HL-60 (cell line): ENCODE measurements at regions not wholly inside any gene's neighbourhood (a gene's known extent, or its start where the extent isn't known, plus 50 kb on each side); places are given as distances from the start of the nearest gene placed in this dataset.

ENCODE experiments used
- DNase-seq, 2 experiments: peaks; one replicate each; pipeline ENCODE4 v3.0.0-alpha.2; 2010 to 2020; ENCODE audit warnings: low read depth in 1 of 2, low spot score in 1 of 2
- H3K27ac ChIP-seq: fragments of 250-450 bp; sonication (Bioruptor Pico); replicated peaks from 2 replicates; pipeline ENCODE4 v1.5.1; 2020; ENCODE audit warnings: mild to moderate bottlenecking, moderate library complexity
- H3K27me3 ChIP-seq: fragments of 250-450 bp; sonication (Bioruptor Pico); 2 replicates; pipeline ENCODE4 v1.5.1; 2021; ENCODE audit warnings: mild to moderate bottlenecking, moderate library complexity; ENCODE audit not compliant: insufficient read depth, poor library complexity, severe bottlenecking
- H3K4me3 ChIP-seq: replicated peaks from 2 replicates; pipeline ENCODE4 v1.5.1; 2011; ENCODE audit warnings: mild to moderate bottlenecking, control low read depth, low read length; ENCODE audit not compliant: insufficient read depth
- GABPA ChIP-seq: IDR thresholded peaks from 2 replicates; pipeline ENCODE4 v1.6.1; 2012; ENCODE audit warnings: low read depth
- POLR2AphosphoS5 ChIP-seq: IDR thresholded peaks from 2 replicates; pipeline ENCODE4 v1.6.1; 2012; ENCODE audit warnings: low read depth
- SPI1 ChIP-seq: IDR thresholded peaks from 2 replicates; pipeline ENCODE4 v1.6.1; 2012; ENCODE audit warnings: low read depth, mild to moderate bottlenecking, borderline replicate concordance
- TF ChIP-seq, protein P1 (sequence below): IDR thresholded peaks from 2 replicates; pipeline ENCODE4 v1.6.1; 2012; ENCODE audit warnings: low read depth; ENCODE audit not compliant: insufficient replicate concordance
- TF ChIP-seq, protein P2 (sequence below): IDR thresholded peaks from one replicate; pipeline ENCODE4 v1.5.1; 2011; ENCODE audit warnings: low read length, control low read depth, inconsistent platforms; ENCODE audit not compliant: insufficient read depth

DNA sequence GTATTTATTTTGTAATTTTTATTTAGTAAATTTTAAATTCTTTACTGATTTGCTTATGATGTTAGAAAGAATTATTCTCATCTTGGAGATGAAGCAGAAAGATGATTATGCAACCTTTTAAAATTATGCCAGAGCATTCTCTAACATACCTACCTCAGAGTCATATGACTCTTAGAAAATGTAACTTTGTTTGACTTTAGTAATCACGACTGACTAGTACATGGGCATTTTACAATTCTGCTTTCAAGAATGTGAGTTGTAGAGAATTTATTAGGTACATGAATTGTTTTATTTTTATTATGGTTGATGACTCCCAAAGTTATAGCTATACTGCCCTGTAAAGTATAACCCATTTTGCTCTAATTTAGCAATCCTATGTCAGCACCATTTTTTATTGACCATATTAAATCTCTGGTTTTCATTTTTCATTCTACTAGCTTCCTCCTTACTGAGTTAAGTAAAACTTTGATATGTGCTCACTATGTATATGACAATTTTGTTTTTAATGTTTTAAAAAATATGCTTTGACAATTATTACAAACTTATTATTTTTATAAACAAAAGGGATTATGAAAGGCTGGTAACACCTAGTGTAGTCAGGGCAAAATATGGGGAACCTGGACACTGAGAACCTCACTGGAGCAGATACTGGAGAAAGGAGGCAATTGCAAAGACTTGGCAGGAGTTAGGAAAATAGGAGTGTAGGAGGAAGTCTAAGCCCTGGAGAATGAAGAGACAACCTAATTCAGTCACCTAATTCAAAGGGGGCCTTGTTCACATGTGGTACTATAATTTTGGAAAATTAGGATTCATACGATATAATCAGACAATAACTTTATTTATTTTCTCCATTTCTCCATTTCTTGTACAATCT lies 249.7 kb upstream of the DAB2 start:
- Histone ChIP-seq H3K27ac (no peak overlapping the region), H3K4me3 (no peak overlapping the region), H3K27me3 (no peaks in the 10 kb centered on the region)
- no peak for DNase-seq
- TF ChIP-seq GABPA (no peak), SPI1 (no peak), POLR2AphosphoS5 (no peak)
- TF ChIP-seq, protein P1, sequence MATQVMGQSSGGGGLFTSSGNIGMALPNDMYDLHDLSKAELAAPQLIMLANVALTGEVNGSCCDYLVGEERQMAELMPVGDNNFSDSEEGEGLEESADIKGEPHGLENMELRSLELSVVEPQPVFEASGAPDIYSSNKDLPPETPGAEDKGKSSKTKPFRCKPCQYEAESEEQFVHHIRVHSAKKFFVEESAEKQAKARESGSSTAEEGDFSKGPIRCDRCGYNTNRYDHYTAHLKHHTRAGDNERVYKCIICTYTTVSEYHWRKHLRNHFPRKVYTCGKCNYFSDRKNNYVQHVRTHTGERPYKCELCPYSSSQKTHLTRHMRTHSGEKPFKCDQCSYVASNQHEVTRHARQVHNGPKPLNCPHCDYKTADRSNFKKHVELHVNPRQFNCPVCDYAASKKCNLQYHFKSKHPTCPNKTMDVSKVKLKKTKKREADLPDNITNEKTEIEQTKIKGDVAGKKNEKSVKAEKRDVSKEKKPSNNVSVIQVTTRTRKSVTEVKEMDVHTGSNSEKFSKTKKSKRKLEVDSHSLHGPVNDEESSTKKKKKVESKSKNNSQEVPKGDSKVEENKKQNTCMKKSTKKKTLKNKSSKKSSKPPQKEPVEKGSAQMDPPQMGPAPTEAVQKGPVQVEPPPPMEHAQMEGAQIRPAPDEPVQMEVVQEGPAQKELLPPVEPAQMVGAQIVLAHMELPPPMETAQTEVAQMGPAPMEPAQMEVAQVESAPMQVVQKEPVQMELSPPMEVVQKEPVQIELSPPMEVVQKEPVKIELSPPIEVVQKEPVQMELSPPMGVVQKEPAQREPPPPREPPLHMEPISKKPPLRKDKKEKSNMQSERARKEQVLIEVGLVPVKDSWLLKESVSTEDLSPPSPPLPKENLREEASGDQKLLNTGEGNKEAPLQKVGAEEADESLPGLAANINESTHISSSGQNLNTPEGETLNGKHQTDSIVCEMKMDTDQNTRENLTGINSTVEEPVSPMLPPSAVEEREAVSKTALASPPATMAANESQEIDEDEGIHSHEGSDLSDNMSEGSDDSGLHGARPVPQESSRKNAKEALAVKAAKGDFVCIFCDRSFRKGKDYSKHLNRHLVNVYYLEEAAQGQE, result no peak
- TF ChIP-seq, protein P2, sequence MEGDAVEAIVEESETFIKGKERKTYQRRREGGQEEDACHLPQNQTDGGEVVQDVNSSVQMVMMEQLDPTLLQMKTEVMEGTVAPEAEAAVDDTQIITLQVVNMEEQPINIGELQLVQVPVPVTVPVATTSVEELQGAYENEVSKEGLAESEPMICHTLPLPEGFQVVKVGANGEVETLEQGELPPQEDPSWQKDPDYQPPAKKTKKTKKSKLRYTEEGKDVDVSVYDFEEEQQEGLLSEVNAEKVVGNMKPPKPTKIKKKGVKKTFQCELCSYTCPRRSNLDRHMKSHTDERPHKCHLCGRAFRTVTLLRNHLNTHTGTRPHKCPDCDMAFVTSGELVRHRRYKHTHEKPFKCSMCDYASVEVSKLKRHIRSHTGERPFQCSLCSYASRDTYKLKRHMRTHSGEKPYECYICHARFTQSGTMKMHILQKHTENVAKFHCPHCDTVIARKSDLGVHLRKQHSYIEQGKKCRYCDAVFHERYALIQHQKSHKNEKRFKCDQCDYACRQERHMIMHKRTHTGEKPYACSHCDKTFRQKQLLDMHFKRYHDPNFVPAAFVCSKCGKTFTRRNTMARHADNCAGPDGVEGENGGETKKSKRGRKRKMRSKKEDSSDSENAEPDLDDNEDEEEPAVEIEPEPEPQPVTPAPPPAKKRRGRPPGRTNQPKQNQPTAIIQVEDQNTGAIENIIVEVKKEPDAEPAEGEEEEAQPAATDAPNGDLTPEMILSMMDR, result no peak

DNA sequence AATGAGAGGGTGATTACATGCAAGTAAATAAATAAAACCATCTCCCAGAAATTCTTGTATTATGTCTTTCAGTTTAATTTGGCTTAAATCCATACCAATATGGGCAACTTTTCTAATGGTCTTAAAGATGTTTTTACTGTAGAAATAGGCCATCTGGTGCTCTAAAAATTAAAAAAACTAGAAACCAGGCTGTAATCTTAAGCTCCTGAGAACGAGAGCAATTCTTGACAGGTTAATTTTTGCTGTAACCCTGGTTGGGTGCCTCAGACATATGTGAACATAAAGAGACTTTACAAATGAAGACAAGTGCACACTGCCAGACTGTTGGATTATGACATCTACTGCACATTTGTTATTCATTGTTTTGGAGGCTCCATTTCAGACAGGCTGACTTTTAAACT lies 246.8 kb upstream of the DAB2 start:
- H3K4me3 ChIP-seq, result no peak overlapping the region
- DNase-seq, result no peak
- H3K27ac ChIP-seq, result no peak overlapping the region
- TF ChIP-seq SPI1 (no peak), GABPA (no peak), POLR2AphosphoS5 (no peak)
- TF ChIP-seq, protein P1, result no peak
- TF ChIP-seq, protein P2, result no peak
- H3K27me3 ChIP-seq, result no peaks in the 10 kb centered on the region

DNA sequence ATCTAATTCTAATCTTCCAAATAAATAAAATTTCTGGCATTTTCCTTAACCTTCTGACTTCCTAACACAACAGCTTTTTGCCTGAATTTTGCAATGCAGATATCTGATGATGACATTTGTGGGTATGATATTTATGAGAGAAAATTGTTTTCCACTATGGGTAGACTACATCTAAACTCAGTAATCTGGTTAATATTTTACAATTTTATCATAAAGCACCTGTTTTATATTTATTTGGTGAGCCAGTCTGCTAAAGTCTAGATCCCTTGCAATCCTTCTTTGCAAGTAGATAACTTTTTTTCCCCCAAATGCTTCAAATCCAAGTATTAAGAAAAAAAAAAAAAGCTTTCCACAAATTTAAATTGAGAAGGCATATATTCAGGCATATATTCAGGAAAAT lies 246.2 kb upstream of the DAB2 start:
- no peak for DNase-seq
- Histone ChIP-seq H3K27me3 (no peaks in the 10 kb centered on the region), H3K27ac (no peak overlapping the region), H3K4me3 (no peak overlapping the region)
- no peak for TF ChIP-seq POLR2AphosphoS5
- TF ChIP-seq, protein P1, result no peak
- TF ChIP-seq SPI1, result no peak
- TF ChIP-seq, protein P2, result no peak
- no peak for TF ChIP-seq GABPA
